ENCODE measurements at regions not wholly inside any gene's neighbourhood (a gene's known extent, or its start where the extent isn't known, plus 50 kb on each side); places are given as distances from the start of the nearest gene placed in this dataset.
"Not testable (repeated sequence)": the region's sequence is repeated elsewhere in the genome, so short reads cannot be mapped to it uniquely, and the experiment has no call there.

DNA sequence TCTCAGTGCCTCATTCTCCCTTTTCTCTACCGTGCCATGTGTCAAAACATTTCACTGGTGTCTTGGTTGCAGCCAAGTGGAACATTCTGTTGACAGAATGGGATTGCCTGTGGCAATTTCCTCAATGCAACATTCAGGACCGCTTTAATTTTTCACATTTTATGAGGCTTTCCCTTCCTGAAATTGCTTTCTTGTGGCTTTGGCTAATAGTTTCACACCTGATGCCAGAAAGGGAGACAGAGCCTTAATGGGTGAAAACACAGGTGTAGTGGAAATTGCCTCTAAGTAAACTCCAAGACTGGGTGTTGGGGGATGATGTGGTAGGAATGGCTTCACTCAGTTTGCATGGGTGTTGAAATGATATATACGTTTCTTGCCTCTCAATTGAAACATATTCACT, 278.3 kb downstream of the TSN start:
- no peak for DNase-seq (ENCODE audit: low spot score)
- no peaks in the 10 kb centered on the region for H3K4me1 Mint-ChIP-seq (ENCODE audit: unreplicated experiment)
- H3K4me3 Mint-ChIP-seq (ENCODE audit: unreplicated experiment), result no peak overlapping the region
- TF ChIP-seq, protein P1, sequence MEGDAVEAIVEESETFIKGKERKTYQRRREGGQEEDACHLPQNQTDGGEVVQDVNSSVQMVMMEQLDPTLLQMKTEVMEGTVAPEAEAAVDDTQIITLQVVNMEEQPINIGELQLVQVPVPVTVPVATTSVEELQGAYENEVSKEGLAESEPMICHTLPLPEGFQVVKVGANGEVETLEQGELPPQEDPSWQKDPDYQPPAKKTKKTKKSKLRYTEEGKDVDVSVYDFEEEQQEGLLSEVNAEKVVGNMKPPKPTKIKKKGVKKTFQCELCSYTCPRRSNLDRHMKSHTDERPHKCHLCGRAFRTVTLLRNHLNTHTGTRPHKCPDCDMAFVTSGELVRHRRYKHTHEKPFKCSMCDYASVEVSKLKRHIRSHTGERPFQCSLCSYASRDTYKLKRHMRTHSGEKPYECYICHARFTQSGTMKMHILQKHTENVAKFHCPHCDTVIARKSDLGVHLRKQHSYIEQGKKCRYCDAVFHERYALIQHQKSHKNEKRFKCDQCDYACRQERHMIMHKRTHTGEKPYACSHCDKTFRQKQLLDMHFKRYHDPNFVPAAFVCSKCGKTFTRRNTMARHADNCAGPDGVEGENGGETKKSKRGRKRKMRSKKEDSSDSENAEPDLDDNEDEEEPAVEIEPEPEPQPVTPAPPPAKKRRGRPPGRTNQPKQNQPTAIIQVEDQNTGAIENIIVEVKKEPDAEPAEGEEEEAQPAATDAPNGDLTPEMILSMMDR (IDR thresholded peaks at IDR 0.05; ENCODE audit: unreplicated experiment), result no peak
- no peak overlapping the region for H3K27ac Mint-ChIP-seq (ENCODE audit: unreplicated experiment)
- H3K36me3 Mint-ChIP-seq (ENCODE audit: low read depth, unreplicated experiment), result no peaks in the 10 kb centered on the region
- peaks cover 3% of the 10 kb centered on the region for H3K9me3 Mint-ChIP-seq (ENCODE audit: unreplicated experiment)
- H3K27me3 Mint-ChIP-seq (ENCODE audit: unreplicated experiment), result peaks cover 4% of the 10 kb centered on the region

DNA sequence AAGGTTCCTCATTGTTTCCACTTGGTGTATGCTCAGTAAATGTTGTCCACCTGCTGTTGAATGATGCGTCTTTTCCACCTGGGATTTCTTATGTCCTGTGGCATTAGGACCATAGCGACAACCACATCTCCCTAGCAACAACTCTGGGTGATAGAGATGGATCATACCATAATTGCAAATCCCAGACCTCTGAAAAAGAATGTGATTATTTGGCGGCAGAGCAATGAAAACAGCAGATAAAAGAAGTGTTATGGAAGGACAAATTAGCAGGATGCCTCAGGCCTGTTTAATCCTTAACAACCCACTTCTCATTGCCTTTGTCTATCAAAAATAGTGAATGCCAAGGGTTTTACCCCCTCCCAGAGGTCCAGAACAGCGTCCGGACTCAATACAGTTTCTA, 278.9 kb downstream of the TSN start:
- H3K4me1 Mint-ChIP-seq (ENCODE audit: unreplicated experiment), result no peaks in the 10 kb centered on the region
- H3K27ac Mint-ChIP-seq (ENCODE audit: unreplicated experiment), result no peak overlapping the region
- peaks cover 4% of the 10 kb centered on the region for H3K27me3 Mint-ChIP-seq (ENCODE audit: unreplicated experiment)
- no peak overlapping the region for H3K4me3 Mint-ChIP-seq (ENCODE audit: unreplicated experiment)
- peaks cover 3% of the 10 kb centered on the region for H3K9me3 Mint-ChIP-seq (ENCODE audit: unreplicated experiment)
- TF ChIP-seq, protein P1 (IDR thresholded peaks at IDR 0.05; ENCODE audit: unreplicated experiment), result no peak
- no peak for DNase-seq (ENCODE audit: low spot score)
- H3K36me3 Mint-ChIP-seq (ENCODE audit: low read depth, unreplicated experiment), result no peaks in the 10 kb centered on the region

DNA sequence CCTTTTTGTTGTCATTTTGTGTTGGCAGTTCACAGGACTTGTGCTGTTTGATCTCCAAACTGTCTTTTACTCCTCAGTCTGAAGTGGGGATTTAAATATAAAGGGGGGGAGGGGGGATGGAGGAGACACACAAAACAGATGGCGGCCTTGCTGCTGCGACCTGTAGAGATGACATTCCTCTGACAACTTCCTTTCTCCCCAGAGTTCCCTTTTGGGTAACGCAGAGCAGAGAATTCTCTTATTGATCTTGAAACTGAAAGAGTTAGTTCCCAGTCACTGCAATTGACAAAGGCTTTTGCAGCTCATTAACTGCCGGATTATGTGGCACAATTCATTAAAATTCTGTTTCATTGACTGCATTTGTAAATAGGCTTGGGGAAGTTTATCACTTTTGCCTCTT, 279.3 kb downstream of the TSN start:
- no peaks in the 10 kb centered on the region for H3K4me1 Mint-ChIP-seq (ENCODE audit: unreplicated experiment)
- H3K36me3 Mint-ChIP-seq (ENCODE audit: low read depth, unreplicated experiment), result no peaks in the 10 kb centered on the region
- H3K9me3 Mint-ChIP-seq (ENCODE audit: unreplicated experiment), result peaks cover 3% of the 10 kb centered on the region
- no peak overlapping the region for H3K4me3 Mint-ChIP-seq (ENCODE audit: unreplicated experiment)
- TF ChIP-seq, protein P1 (IDR thresholded peaks at IDR 0.05; ENCODE audit: unreplicated experiment), result no peak
- no peak overlapping the region for H3K27ac Mint-ChIP-seq (ENCODE audit: unreplicated experiment)
- no peak for DNase-seq (ENCODE audit: low spot score)
- H3K27me3 Mint-ChIP-seq (ENCODE audit: unreplicated experiment), result peaks cover 4% of the 10 kb centered on the region

DNA sequence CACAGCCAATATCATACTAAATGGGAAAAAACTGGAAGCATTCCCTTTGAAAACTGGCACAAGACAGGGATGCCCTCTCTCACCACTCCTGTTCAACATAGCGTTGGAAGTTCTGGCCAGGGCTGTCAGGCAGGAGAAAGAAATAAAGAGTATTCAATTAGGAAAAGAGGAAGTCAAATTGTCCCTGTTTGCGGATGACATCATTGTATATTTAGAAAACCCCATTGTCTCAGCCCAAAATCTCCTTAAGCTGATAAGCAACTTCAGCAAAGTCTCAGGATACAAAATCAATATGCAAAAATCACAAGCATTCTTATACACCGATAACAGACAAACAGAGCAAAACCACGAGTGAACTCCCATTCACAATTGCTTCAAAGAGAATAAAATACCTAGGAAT, 283.4 kb downstream of the TSN start:
- not testable (repeated sequence) for H3K4me3 Mint-ChIP-seq (ENCODE audit: unreplicated experiment); H3K4me1 Mint-ChIP-seq (ENCODE audit: unreplicated experiment); H3K36me3 Mint-ChIP-seq (ENCODE audit: low read depth, unreplicated experiment); H3K27ac Mint-ChIP-seq (ENCODE audit: unreplicated experiment); H3K9me3 Mint-ChIP-seq (ENCODE audit: unreplicated experiment); DNase-seq (ENCODE audit: low spot score); H3K27me3 Mint-ChIP-seq (ENCODE audit: unreplicated experiment)

DNA sequence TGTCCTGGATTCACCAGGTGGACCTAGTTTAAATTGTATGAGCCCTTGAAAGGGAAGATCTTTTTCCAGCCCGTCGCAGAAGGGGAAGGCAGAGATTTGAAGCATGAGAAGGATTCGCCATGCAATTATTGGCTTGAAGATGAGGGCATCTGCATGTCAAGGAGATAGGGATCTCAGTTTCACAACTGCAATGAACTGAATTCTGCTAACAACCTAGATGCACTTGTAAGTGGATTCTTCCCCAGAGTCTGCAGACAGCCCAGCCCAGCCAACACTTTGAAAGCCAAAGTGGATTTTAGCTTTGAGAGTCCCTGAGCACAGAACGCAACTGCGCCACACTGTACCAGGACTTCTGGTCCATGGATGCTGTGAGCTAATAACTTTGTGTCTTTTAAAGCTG, 286.0 kb downstream of the TSN start:
- Mint-ChIP-seq H3K36me3 (ENCODE audit: low read depth, unreplicated experiment) (no peaks in the 10 kb centered on the region), H3K4me1 (ENCODE audit: unreplicated experiment) (no peaks in the 10 kb centered on the region), H3K4me3 (ENCODE audit: unreplicated experiment) (no peak overlapping the region), H3K27me3 (ENCODE audit: unreplicated experiment) (no peaks in the 10 kb centered on the region), H3K9me3 (ENCODE audit: unreplicated experiment) (no peaks in the 10 kb centered on the region), H3K27ac (ENCODE audit: unreplicated experiment) (no peak overlapping the region)
- TF ChIP-seq, protein P1 (IDR thresholded peaks at IDR 0.05; ENCODE audit: unreplicated experiment), result no peak
- no peak for DNase-seq (ENCODE audit: low spot score)

DNA sequence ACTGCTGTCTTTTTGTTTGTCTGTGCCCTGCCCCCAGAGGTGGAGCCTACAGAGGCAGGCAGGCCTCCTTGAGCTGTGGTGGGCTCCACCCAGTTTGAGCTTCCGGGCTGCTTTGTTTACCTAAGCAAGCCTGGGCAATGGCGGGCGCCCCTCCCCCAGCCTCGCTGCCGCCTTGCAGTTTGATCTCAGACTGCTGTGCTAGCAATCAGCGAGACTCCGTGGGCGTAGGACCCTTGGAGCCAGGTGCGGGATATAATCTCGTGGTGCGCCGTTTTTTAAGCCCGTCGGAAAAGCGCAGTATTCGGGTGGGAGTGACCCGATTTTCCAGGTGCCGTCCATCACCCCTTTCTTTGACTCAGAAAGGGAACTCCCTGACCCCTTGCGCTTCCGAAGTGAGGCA, 296.2 kb downstream of the TSN start:
- H3K27ac Mint-ChIP-seq (ENCODE audit: unreplicated experiment); H3K36me3 Mint-ChIP-seq (ENCODE audit: low read depth, unreplicated experiment); H3K27me3 Mint-ChIP-seq (ENCODE audit: unreplicated experiment); H3K9me3 Mint-ChIP-seq (ENCODE audit: unreplicated experiment); DNase-seq (ENCODE audit: low spot score); H3K4me3 Mint-ChIP-seq (ENCODE audit: unreplicated experiment); H3K4me1 Mint-ChIP-seq (ENCODE audit: unreplicated experiment): not testable (repeated sequence)

All from endothelial cell (in vitro differentiated cells).